ENCODE measurements at regions not wholly inside any gene's neighbourhood (a gene's known extent, or its start where the extent isn't known, plus 50 kb on each side); places are given as distances from the start of the nearest gene placed in this dataset.

GRCh38 chr10:124182088-124182541, 88.7 kb upstream of the CHST15 start (continued):
- TF ChIP-seq, protein P1, sequence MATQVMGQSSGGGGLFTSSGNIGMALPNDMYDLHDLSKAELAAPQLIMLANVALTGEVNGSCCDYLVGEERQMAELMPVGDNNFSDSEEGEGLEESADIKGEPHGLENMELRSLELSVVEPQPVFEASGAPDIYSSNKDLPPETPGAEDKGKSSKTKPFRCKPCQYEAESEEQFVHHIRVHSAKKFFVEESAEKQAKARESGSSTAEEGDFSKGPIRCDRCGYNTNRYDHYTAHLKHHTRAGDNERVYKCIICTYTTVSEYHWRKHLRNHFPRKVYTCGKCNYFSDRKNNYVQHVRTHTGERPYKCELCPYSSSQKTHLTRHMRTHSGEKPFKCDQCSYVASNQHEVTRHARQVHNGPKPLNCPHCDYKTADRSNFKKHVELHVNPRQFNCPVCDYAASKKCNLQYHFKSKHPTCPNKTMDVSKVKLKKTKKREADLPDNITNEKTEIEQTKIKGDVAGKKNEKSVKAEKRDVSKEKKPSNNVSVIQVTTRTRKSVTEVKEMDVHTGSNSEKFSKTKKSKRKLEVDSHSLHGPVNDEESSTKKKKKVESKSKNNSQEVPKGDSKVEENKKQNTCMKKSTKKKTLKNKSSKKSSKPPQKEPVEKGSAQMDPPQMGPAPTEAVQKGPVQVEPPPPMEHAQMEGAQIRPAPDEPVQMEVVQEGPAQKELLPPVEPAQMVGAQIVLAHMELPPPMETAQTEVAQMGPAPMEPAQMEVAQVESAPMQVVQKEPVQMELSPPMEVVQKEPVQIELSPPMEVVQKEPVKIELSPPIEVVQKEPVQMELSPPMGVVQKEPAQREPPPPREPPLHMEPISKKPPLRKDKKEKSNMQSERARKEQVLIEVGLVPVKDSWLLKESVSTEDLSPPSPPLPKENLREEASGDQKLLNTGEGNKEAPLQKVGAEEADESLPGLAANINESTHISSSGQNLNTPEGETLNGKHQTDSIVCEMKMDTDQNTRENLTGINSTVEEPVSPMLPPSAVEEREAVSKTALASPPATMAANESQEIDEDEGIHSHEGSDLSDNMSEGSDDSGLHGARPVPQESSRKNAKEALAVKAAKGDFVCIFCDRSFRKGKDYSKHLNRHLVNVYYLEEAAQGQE (IDR thresholded peaks at IDR 0.05; ENCODE audit: unreplicated experiment): no peak
- TF ChIP-seq, protein P2, sequence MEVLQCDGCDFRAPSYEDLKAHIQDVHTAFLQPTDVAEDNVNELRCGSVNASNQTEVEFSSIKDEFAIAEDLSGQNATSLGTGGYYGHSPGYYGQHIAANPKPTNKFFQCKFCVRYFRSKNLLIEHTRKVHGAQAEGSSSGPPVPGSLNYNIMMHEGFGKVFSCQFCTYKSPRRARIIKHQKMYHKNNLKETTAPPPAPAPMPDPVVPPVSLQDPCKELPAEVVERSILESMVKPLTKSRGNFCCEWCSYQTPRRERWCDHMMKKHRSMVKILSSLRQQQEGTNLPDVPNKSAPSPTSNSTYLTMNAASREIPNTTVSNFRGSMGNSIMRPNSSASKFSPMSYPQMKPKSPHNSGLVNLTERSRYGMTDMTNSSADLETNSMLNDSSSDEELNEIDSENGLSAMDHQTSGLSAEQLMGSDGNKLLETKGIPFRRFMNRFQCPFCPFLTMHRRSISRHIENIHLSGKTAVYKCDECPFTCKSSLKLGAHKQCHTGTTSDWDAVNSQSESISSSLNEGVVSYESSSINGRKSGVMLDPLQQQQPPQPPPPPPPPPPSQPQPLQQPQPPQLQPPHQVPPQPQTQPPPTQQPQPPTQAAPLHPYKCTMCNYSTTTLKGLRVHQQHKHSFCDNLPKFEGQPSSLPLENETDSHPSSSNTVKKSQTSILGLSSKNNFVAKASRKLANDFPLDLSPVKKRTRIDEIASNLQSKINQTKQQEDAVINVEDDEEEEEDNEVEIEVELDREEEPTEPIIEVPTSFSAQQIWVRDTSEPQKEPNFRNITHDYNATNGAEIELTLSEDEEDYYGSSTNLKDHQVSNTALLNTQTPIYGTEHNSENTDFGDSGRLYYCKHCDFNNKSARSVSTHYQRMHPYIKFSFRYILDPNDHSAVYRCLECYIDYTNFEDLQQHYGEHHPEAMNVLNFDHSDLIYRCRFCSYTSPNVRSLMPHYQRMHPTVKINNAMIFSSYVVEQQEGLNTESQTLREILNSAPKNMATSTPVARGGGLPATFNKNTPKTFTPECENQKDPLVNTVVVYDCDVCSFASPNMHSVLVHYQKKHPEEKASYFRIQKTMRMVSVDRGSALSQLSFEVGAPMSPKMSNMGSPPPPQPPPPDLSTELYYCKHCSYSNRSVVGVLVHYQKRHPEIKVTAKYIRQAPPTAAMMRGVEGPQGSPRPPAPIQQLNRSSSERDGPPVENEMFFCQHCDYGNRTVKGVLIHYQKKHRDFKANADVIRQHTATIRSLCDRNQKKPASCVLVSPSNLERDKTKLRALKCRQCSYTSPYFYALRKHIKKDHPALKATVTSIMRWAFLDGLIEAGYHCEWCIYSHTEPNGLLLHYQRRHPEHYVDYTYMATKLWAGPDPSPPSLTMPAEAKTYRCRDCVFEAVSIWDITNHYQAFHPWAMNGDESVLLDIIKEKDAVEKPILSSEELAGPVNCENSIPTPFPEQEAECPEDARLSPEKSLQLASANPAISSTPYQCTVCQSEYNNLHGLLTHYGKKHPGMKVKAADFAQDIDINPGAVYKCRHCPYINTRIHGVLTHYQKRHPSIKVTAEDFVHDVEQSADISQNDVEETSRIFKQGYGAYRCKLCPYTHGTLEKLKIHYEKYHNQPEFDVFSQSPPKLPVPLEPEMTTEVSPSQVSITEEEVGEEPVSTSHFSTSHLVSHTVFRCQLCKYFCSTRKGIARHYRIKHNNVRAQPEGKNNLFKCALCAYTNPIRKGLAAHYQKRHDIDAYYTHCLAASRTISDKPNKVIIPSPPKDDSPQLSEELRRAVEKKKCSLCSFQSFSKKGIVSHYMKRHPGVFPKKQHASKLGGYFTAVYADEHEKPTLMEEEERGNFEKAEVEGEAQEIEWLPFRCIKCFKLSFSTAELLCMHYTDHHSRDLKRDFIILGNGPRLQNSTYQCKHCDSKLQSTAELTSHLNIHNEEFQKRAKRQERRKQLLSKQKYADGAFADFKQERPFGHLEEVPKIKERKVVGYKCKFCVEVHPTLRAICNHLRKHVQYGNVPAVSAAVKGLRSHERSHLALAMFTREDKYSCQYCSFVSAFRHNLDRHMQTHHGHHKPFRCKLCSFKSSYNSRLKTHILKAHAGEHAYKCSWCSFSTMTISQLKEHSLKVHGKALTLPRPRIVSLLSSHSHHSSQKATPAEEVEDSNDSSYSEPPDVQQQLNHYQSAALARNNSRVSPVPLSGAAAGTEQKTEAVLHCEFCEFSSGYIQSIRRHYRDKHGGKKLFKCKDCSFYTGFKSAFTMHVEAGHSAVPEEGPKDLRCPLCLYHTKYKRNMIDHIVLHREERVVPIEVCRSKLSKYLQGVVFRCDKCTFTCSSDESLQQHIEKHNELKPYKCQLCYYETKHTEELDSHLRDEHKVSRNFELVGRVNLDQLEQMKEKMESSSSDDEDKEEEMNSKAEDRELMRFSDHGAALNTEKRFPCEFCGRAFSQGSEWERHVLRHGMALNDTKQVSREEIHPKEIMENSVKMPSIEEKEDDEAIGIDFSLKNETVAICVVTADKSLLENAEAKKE (CRISPR knock-in tag; IDR thresholded peaks at IDR 0.05): no peak
- no peak for TF ChIP-seq POLR2AphosphoS5 (IDR thresholded peaks at IDR 0.05; ENCODE audit: low read depth)

DNA sequence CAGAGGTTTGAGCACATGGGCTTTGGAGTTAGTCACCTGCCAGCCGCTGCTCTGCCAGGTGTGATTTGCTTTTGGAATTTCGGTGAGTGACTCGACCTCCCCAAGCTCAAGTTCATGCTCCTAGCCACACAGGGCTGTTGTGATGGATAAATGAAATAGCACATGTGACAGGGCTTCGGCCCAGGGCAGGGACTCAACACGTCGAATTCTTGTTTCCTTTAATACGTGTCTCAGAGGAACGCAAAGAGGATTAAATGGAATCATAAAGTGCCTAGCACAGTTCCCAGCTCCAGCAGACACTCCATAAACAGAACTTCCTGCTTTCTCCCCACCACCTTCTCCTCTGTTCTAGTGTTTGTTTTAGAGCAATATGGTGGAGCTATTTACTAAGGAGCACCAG, 88.3 kb upstream of the CHST15 start:
- Histone ChIP-seq H3K27me3 (ENCODE audit: insufficient read depth) (no peaks in the 10 kb centered on the region), H3K27ac (ENCODE audit: low read depth) (no peak overlapping the region), H3K4me3 (no peak overlapping the region), H3K9me2 (ENCODE audit: insufficient read depth) (no peaks in the 10 kb centered on the region), H3K4me2 (no peak overlapping the region), H3F3A (replicated peaks; ENCODE audit: low read depth) (no peaks in the 10 kb centered on the region), H4K20me1 (replicated peaks; ENCODE audit: insufficient read depth) (no peaks in the 10 kb centered on the region), H3K36me3 (ENCODE audit: insufficient read depth) (no peaks in the 10 kb centered on the region), H3K79me2 (replicated peaks; ENCODE audit: insufficient read depth) (no peaks in the 10 kb centered on the region), H3K4me1 (ENCODE audit: insufficient read depth) (no peaks in the 10 kb centered on the region), H2AFZ (no peak overlapping the region)
- no peaks in the 10 kb centered on the region for H3K36me3 Mint-ChIP-seq (ENCODE audit: low read depth)
- H3K9me3 Mint-ChIP-seq: no peaks in the 10 kb centered on the region
- H3K27ac Mint-ChIP-seq: no peak overlapping the region
- peaks cover 5% of the 10 kb centered on the region for H3K4me1 Mint-ChIP-seq
- peaks cover 4% of the 10 kb centered on the region for H3K27me3 Mint-ChIP-seq (ENCODE audit: insufficient read depth, low read depth, poor library complexity)
- no peak overlapping the region for H3K4me3 Mint-ChIP-seq
- DNase-seq (ENCODE audit: low spot score): no peak
- ATAC-seq: no peak
- TF ChIP-seq NANOG (IDR thresholded peaks at IDR 0.05; ENCODE audit: borderline replicate concordance) (no peak), JUNB (IDR thresholded peaks at IDR 0.05; ENCODE audit: unreplicated experiment) (no peak), ZNF331 (CRISPR knock-in tag; IDR thresholded peaks at IDR 0.05; ENCODE audit: low read depth) (no peak), POLR2AphosphoS5 (IDR thresholded peaks at IDR 0.05; ENCODE audit: low read depth) (no peak), CTCF (conservative IDR thresholded peaks at IDR 0.05; ENCODE audit: low read depth in 2 of 2) (no peak)
